Chondrocyte (in vitro differentiated cells): ENCODE measurements at regions not wholly inside any gene's neighbourhood (a gene's known extent, or its start where the extent isn't known, plus 50 kb on each side); places are given as distances from the start of the nearest gene placed in this dataset.

Experiments
- DNase-seq: peaks from one replicate; pipeline ENCODE4 v3.0.0; 2021; ENCODE audit warnings: mixed read lengths, low spot score
- H3K27ac Mint-ChIP-seq: one replicate; pipeline ENCODE4 v1.8.0; 2021; ENCODE audit warnings: mild to moderate bottlenecking, moderate library complexity, mixed read lengths; ENCODE audit not compliant: unreplicated experiment
- H3K27me3 Mint-ChIP-seq: 2 replicates; pipeline ENCODE4 v1.8.0; 2021; ENCODE audit warnings: low read depth, mixed read lengths
- H3K36me3 Mint-ChIP-seq: 2 replicates; pipeline ENCODE4 v1.8.0; 2021; ENCODE audit warnings: low read depth, mixed read lengths
- H3K4me1 Mint-ChIP-seq: 2 replicates; pipeline ENCODE4 v1.8.0; 2021; ENCODE audit warnings: low read depth, mild to moderate bottlenecking, mixed read lengths
- H3K4me3 Mint-ChIP-seq: one replicate; pipeline ENCODE4 v1.8.0; 2021; ENCODE audit warnings: mild to moderate bottlenecking, moderate library complexity, mixed read lengths; ENCODE audit not compliant: unreplicated experiment
- H3K9me3 Mint-ChIP-seq: 2 replicates; pipeline ENCODE4 v1.8.0; 2021; ENCODE audit warnings: low read depth, mixed read lengths
- CTCF ChIP-seq: fragments of 200-600 bp; sonication (generic); IDR thresholded peaks from 2 replicates; pipeline ENCODE4 v1.5.0; 2021; ENCODE audit warnings: antibody characterized with exemption, mild to moderate bottlenecking, moderate library complexity

DNA sequence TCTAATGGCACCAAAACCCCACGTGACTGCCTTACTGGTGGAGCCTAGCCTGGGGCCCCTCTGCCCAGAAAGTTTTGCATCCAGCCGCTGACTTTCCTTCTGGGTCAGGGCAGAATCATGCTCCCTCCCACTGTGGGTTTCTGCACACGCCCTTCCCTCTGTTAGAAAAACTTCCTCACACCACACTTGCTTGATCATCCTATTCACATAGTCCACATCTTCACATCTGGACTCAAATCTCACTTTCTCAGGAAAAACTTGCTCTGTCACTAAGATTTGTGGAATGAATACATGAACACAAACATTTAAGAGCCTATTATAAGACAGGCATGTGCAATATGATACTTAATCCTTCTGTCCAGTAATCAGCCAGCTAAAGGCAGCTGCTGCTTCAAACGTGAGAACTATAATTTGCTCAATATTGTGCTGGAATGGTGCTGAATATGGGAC lies 274.7 kb downstream of the RND3 start:
- Mint-ChIP-seq H3K4me3 (peak overlapping the region; percentile 27), H3K4me1 (peaks cover 45% of the 10 kb centered on the region), H3K27me3 (no peaks in the 10 kb centered on the region), H3K27ac (peak overlapping the region; percentile 76), H3K9me3 (no peaks in the 10 kb centered on the region), H3K36me3 (no peaks in the 10 kb centered on the region)
- DNase-seq, result no peak
- TF ChIP-seq CTCF, result no peak

DNA sequence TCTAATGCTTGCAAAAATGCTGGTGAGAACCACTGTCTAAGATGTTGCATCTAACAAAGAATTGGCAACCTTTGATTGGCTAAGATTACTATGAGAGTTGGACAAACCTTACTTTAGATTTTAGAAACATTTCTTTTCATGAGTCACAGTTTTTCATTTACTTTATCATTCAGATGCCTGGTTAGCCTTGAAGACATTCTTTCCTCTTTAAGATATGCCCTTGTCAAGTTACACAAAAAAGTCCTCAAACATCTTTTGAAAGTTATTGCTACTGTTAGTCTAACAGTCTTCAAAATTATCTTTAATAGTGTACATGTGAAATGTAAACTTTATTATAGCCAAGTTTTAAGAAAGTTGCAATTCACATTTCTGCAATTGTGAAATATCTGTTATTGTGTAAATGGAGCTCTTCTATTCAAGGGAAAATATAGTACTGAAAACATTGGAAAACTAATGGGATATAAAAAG lies 276.3 kb downstream of the RND3 start:
- no peak for DNase-seq
- Mint-ChIP-seq H3K4me3 (no peak overlapping the region), H3K9me3 (no peaks in the 10 kb centered on the region), H3K27ac (peak overlapping the region; percentile 75), H3K4me1 (peaks cover 45% of the 10 kb centered on the region), H3K36me3 (no peaks in the 10 kb centered on the region), H3K27me3 (no peaks in the 10 kb centered on the region)
- TF ChIP-seq CTCF, result no peak

DNA sequence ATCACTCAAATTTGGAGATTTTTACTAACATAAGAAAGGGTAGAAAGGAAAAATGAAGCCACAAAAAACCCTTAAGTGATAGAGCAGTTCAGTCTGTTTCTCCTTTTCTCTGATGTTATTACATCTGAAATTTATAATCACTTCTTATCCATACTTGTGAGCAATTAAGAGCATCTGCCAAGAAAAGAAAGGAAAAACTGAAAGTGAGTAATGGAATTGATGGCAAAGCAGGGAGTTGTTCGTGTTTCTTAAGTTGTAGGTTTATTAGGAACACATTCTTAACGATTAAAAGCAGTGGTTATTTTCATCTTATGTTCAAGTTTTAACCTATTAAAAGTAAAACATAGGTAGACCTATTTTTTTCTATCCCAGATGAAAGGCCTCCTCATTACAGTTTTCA lies 277.7 kb downstream of the RND3 start:
- no peak overlapping the region for H3K4me3 Mint-ChIP-seq
- peaks cover 42% of the 10 kb centered on the region for H3K4me1 Mint-ChIP-seq
- DNase-seq, result no peak
- no peak for TF ChIP-seq CTCF
- no peaks in the 10 kb centered on the region for H3K27me3 Mint-ChIP-seq
- no peak overlapping the region for H3K27ac Mint-ChIP-seq
- H3K36me3 Mint-ChIP-seq, result no peaks in the 10 kb centered on the region
- H3K9me3 Mint-ChIP-seq, result no peaks in the 10 kb centered on the region

DNA sequence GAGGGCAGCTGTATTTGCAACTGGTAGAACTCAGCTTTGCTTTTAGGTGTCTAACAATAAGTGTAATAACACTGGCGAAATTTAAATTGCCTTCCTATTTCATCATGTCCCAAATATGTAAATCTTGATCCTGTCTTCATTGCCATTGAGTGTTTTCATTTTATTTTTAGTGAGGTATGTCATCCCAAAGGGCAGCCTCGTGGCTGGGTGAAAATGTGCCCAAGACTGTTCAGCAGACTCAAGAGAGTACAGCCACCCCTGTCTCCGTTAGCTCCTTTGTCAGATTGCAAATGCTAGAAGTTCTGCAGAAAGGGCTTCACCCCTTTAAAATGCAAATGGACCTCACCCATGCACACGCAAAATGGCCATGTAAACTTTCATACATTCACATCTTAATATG lies 278.8 kb downstream of the RND3 start:
- no peaks in the 10 kb centered on the region for H3K9me3 Mint-ChIP-seq
- no peaks in the 10 kb centered on the region for H3K27me3 Mint-ChIP-seq
- no peak for TF ChIP-seq CTCF
- H3K4me3 Mint-ChIP-seq, result no peak overlapping the region
- no peak for DNase-seq
- no peak overlapping the region for H3K27ac Mint-ChIP-seq
- H3K36me3 Mint-ChIP-seq, result no peaks in the 10 kb centered on the region
- H3K4me1 Mint-ChIP-seq, result peaks cover 36% of the 10 kb centered on the region

DNA sequence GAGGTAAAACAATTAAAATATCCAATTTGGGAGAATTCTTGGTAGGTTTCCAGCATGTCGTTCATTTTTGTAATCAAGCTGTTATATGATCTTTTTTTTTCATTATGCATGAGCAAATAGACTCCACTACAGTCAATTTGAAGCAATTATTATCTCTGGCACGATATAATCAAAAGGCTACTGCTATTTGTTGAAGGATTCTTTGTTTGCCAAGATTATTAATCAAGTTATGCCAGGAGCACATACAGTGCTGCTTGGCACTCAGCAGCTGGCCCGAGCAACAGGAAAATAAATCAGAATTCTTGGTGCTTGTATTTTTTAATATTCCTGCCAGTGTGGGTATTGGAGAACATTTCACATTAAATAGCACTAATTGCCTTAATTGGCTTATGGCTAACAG lies 279.5 kb downstream of the RND3 start:
- Mint-ChIP-seq H3K36me3 (no peaks in the 10 kb centered on the region), H3K4me3 (no peak overlapping the region), H3K27ac (no peak overlapping the region), H3K9me3 (no peaks in the 10 kb centered on the region), H3K27me3 (no peaks in the 10 kb centered on the region), H3K4me1 (peaks cover 31% of the 10 kb centered on the region)
- DNase-seq, result no peak
- TF ChIP-seq CTCF, result no peak
